ENCODE measurements at regions not wholly inside any gene's neighbourhood (a gene's known extent, or its start where the extent isn't known, plus 50 kb on each side); places are given as distances from the start of the nearest gene placed in this dataset.

DNA sequence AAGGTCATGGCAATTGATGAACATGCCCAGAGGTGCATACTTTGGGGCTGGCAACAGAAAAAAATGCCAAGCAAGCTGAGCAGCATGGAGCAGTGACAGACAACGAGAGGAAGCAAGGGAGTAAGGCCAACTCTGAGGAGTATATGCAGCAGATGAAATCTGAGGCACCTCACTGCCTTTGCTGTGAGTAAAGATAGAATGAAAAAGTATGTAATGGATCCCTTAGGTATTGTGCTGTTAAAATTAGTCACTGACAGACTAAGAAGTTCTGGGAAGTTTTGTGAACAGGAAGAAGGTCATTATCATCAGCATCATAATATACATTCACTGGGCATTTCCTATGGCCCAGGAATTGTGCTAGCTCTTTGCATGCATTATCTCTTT, 269.9 kb downstream of the DUSP6 start:
- Histone ChIP-seq H3K4me1 (ENCODE audit: control insufficient read depth in 2 of 3, insufficient read depth in 2 of 3, low read depth in 1 of 3, low read length in 3 of 3) (peaks cover 0 to 14% (median 0%) of the 10 kb centered on the region in 3 donors), H3K9ac (ENCODE audit: low read length in 3 of 3) (no peak overlapping the region), H3K27ac (ENCODE audit: low read depth in 2 of 2, low read length in 2 of 2) (peak overlapping the region; percentile 29 to 47), H3K36me3 (ENCODE audit: control insufficient read depth in 2 of 3, insufficient read depth in 3 of 3, low read length in 3 of 3) (no peaks in the 10 kb centered on the region), H3K4me3 (ENCODE audit: low read length in 3 of 3) (no peak overlapping the region), H3K9me3 (ENCODE audit: control insufficient read depth in 2 of 3, insufficient read depth in 1 of 3, low read length in 3 of 3) (no peaks in the 10 kb centered on the region), H3K27me3 (ENCODE audit: control insufficient read depth, insufficient read depth, low read length) (no peaks in the 10 kb centered on the region)
- intact Hi-C loops (cut with DNase I) = no loop called here
- no peak for TF ChIP-seq CTCF (IDR thresholded peaks at IDR 0.05; ENCODE audit: borderline replicate concordance, extremely low read depth, insufficient read depth)
- FAIRE-seq = no peak
- DNase-seq = no peak

GRCh38 chr12:89081719-89082369, 270.5 kb downstream of the DUSP6 start:
- FAIRE-seq (no peak), DNase-seq (no peak)
- intact Hi-C loops (cut with DNase I) = no loop called here
- H3K36me3 ChIP-seq (ENCODE audit: control insufficient read depth in 2 of 3, insufficient read depth in 3 of 3, low read length in 3 of 3) = no peaks in the 10 kb centered on the region
- H3K9me3 ChIP-seq (ENCODE audit: control insufficient read depth in 2 of 3, insufficient read depth in 1 of 3, low read length in 3 of 3) = no peaks in the 10 kb centered on the region
- peak overlapping the region; percentile 29 to 56 for H3K27ac ChIP-seq (ENCODE audit: low read depth in 2 of 2, low read length in 2 of 2)
- TF ChIP-seq CTCF (IDR thresholded peaks at IDR 0.05; ENCODE audit: borderline replicate concordance, extremely low read depth, insufficient read depth) = no peak
- H3K9ac ChIP-seq (ENCODE audit: low read length in 3 of 3) = no peak overlapping the region
- peaks cover 0 to 14% (median 0%) of the 10 kb centered on the region in 3 donors for H3K4me1 ChIP-seq (ENCODE audit: control insufficient read depth in 2 of 3, insufficient read depth in 2 of 3, low read depth in 1 of 3, low read length in 3 of 3)
- H3K4me3 ChIP-seq (ENCODE audit: low read length in 3 of 3) = no peak overlapping the region
- H3K27me3 ChIP-seq (ENCODE audit: control insufficient read depth, insufficient read depth, low read length) = no peaks in the 10 kb centered on the region

- TF ChIP-seq CTCF (IDR thresholded peaks at IDR 0.05; ENCODE audit: borderline replicate concordance, extremely low read depth, insufficient read depth) = no peak
- Histone ChIP-seq H3K4me3 (ENCODE audit: low read length in 3 of 3) (no peak overlapping the region), H3K36me3 (ENCODE audit: control insufficient read depth in 2 of 3, insufficient read depth in 3 of 3, low read length in 3 of 3) (no peaks in the 10 kb centered on the region), H3K4me1 (ENCODE audit: control insufficient read depth in 2 of 3, insufficient read depth in 2 of 3, low read depth in 1 of 3, low read length in 3 of 3) (peaks cover 0 to 14% (median 0%) of the 10 kb centered on the region in 3 donors), H3K27ac (ENCODE audit: low read depth in 2 of 2, low read length in 2 of 2) (peak overlapping the region in 1 of 2 donors; percentile 29), H3K9me3 (ENCODE audit: control insufficient read depth in 2 of 3, insufficient read depth in 1 of 3, low read length in 3 of 3) (no peaks in the 10 kb centered on the region), H3K9ac (ENCODE audit: low read length in 3 of 3) (no peak overlapping the region), H3K27me3 (ENCODE audit: control insufficient read depth, insufficient read depth, low read length) (no peaks in the 10 kb centered on the region)
- DNase-seq (no peak), FAIRE-seq (no peak)
- intact Hi-C loops (cut with DNase I) = no loop called here
Observed at GRCh38 chr12:89080793-89081465, 271.4 kb downstream of the DUSP6 start.

All from kidney (tissue), 13 donors.